IMR-90 (cell line): ENCODE measurements at regions not wholly inside any gene's neighbourhood (a gene's known extent, or its start where the extent isn't known, plus 50 kb on each side); places are given as distances from the start of the nearest gene placed in this dataset.

Source experiments
- ATAC-seq: fragments of 200-7000 bp; cut with Tn5 transposase; 2 replicates; pipeline ENCODE4 v1.9.1; 2020; ENCODE audit warnings: low read depth, mild to moderate bottlenecking, moderate library complexity
- BruUV-seq: library from RNA; stranded (reverse); fragments of 400-500 nt; replicated peaks from 2 replicates; lab custom pipeline; 2021; lab: Mats Ljungman, UMichigan
- CTCF ChIA-PET: fragments of 300-600 bp; formaldehyde crosslinking; extraction: SDS; loops from one replicate; lab custom pipeline; 2021; ENCODE audit warnings: antibody characterized with exemption; lab: Yijun Ruan, JAX
- POLR2A ChIA-PET: fragments of 300-600 bp; sonication (Branson Sonifier 250); formaldehyde crosslinking; loops from one replicate; lab custom pipeline; 2022; ENCODE audit warnings: antibody characterized with exemption; ENCODE audit not compliant: unreplicated experiment; lab: Charles Lee
- DNase-seq: peaks from one replicate; pipeline ENCODE4 v3.0.0; 2013
- H2AFZ ChIP-seq: replicated peaks from 2 replicates; pipeline ENCODE3; 2013; ENCODE audit warnings: low read length, mild to moderate bottlenecking; ENCODE audit not compliant: poor library complexity
- H2AK5ac ChIP-seq: 2 replicates; pipeline ENCODE4 v1.6.1; 2013; ENCODE audit warnings: low read depth, low read length, inconsistent platforms
- H2AK9ac ChIP-seq: replicated peaks from 2 replicates; pipeline ENCODE3; 2013; ENCODE audit warnings: mild to moderate bottlenecking, low read depth, low read length, moderate library complexity; ENCODE audit not compliant: poor library complexity
- H2BK120ac ChIP-seq: 2 replicates; pipeline ENCODE4 v1.6.1; 2013; ENCODE audit warnings: low read depth, low read length, inconsistent platforms
- H2BK15ac ChIP-seq: 3 replicates; pipeline ENCODE4 v1.6.1; 2013; ENCODE audit warnings: low read depth, low read length, inconsistent platforms
- H2BK20ac ChIP-seq: 2 replicates; pipeline ENCODE4 v1.6.1; 2013; ENCODE audit warnings: low read depth, mild to moderate bottlenecking, inconsistent platforms, low read length, moderate library complexity
- H2BK5ac ChIP-seq: 2 replicates; pipeline ENCODE4 v1.6.1; 2013; ENCODE audit warnings: mild to moderate bottlenecking, low read depth, low read length, inconsistent platforms; ENCODE audit not compliant: poor library complexity, severe bottlenecking
- H3K14ac ChIP-seq: replicated peaks from 2 replicates; pipeline ENCODE4 v1.6.1; 2013; ENCODE audit warnings: low read depth, low read length, inconsistent platforms
- H3K18ac ChIP-seq: 2 replicates; pipeline ENCODE4 v1.6.1; 2013; ENCODE audit warnings: low read depth, low read length, control low read depth
- H3K23ac ChIP-seq: 2 replicates; pipeline ENCODE4 v1.6.1; 2013; ENCODE audit warnings: low read depth, low read length, inconsistent platforms
- H3K27ac ChIP-seq: 2 replicates; pipeline ENCODE4 v1.5.1; 2013; ENCODE audit warnings: mild to moderate bottlenecking, control low read depth, low read length; ENCODE audit not compliant: insufficient read depth
- H3K27me3 ChIP-seq: 2 replicates; pipeline ENCODE4 v1.6.1; 2013; ENCODE audit warnings: low read length; ENCODE audit not compliant: control insufficient read depth, insufficient read depth
- H3K36me3 ChIP-seq: 2 replicates; pipeline ENCODE4 v1.6.1; 2013; ENCODE audit warnings: low read length, mixed read lengths; ENCODE audit not compliant: control insufficient read depth, insufficient read depth
- H3K4ac ChIP-seq: 2 replicates; pipeline ENCODE4 v1.6.1; 2013; ENCODE audit warnings: low read depth, low read length, inconsistent platforms
- H3K4me1 ChIP-seq: 2 replicates; pipeline ENCODE4 v1.6.1; 2013; ENCODE audit warnings: low read length, mixed read lengths; ENCODE audit not compliant: control insufficient read depth, insufficient read depth
- H3K4me2 ChIP-seq: 2 replicates; pipeline ENCODE4 v1.6.1; 2013; ENCODE audit warnings: low read depth, mild to moderate bottlenecking, control low read depth, low read length, moderate library complexity
- H3K4me3 ChIP-seq: 2 replicates; pipeline ENCODE4 v1.5.1; 2013; ENCODE audit warnings: low read depth, mild to moderate bottlenecking, control low read depth, low read length, moderate library complexity; ENCODE audit not compliant: insufficient read depth
- H3K56ac ChIP-seq: 2 replicates; pipeline ENCODE4 v1.6.1; 2013; ENCODE audit warnings: low read length, inconsistent platforms; ENCODE audit not compliant: insufficient read depth; ENCODE audit errors: extremely low read depth
- H3K79me1 ChIP-seq, 2 experiments: 2 replicates each; pipeline ENCODE4 v1.6.1; 2013; ENCODE audit warnings: low read length in 2 of 2, inconsistent platforms in 1 of 2, low read depth in 1 of 2
- H3K9ac ChIP-seq: 2 replicates; pipeline ENCODE4 v1.6.1; 2013; ENCODE audit warnings: low read depth, low read length, control low read depth
- H3K9me1 ChIP-seq: 2 replicates; pipeline ENCODE4 v1.6.1; 2013; ENCODE audit warnings: low read length, inconsistent platforms; ENCODE audit not compliant: insufficient read depth
- H3K9me3 ChIP-seq: 2 replicates; pipeline ENCODE4 v1.6.1; 2013; ENCODE audit warnings: low read length; ENCODE audit not compliant: control insufficient read depth, insufficient read depth
- H4K20me1 ChIP-seq: 2 replicates; pipeline ENCODE4 v1.6.1; 2013; ENCODE audit warnings: low read length, inconsistent platforms; ENCODE audit not compliant: insufficient read depth
- H4K5ac ChIP-seq: 2 replicates; pipeline ENCODE4 v1.6.1; 2013; ENCODE audit warnings: mild to moderate bottlenecking, low read depth, low read length, control low read depth
- H4K8ac ChIP-seq, 2 experiments: 2 replicates each; pipeline ENCODE4 v1.6.1; 2013; ENCODE audit warnings: low read depth in 2 of 2, low read length in 2 of 2, control low read depth in 1 of 2, inconsistent platforms in 1 of 2
- H4K91ac ChIP-seq: 2 replicates; pipeline ENCODE4 v1.6.1; 2013; ENCODE audit warnings: low read depth, low read length, inconsistent platforms; ENCODE audit not compliant: insufficient read depth
- BHLHE40 ChIP-seq: fragments of 150-350 bp; IDR thresholded peaks from 2 replicates; pipeline ENCODE4 v1.6.1; 2016; ENCODE audit warnings: mild to moderate bottlenecking, low read depth, low read length
- CEBPB ChIP-seq: IDR thresholded peaks from 2 replicates; pipeline ENCODE4 v1.6.1; 2012; ENCODE audit warnings: low read depth, low read length, improper control_type of control experiment
- CHD1 ChIP-seq: IDR thresholded peaks from 2 replicates; pipeline ENCODE4 v1.6.1; 2012; ENCODE audit warnings: low read depth, low read length, improper control_type of control experiment
- FOS ChIP-seq: fragments of 150-350 bp; IDR thresholded peaks from 2 replicates; pipeline ENCODE4 v1.6.1; 2016; ENCODE audit warnings: low read depth, low read length
- MAFK ChIP-seq: IDR thresholded peaks from 2 replicates; pipeline ENCODE4 v1.6.1; 2012; ENCODE audit warnings: low read depth, low read length, improper control_type of control experiment
- MAZ ChIP-seq: IDR thresholded peaks from 2 replicates; pipeline ENCODE4 v1.6.1; 2012; ENCODE audit warnings: low read depth, mild to moderate bottlenecking, low read length, improper control_type of control experiment, moderate library complexity, borderline replicate concordance
- POLR2A ChIP-seq: IDR thresholded peaks from 2 replicates; pipeline ENCODE4 v1.6.1; 2012; ENCODE audit warnings: mild to moderate bottlenecking, low read depth, low read length
- RCOR1 ChIP-seq: IDR thresholded peaks from 2 replicates; pipeline ENCODE4 v1.6.1; 2012; ENCODE audit warnings: mild to moderate bottlenecking, low read length, improper control_type of control experiment; ENCODE audit not compliant: insufficient replicate concordance
- RFX5 ChIP-seq: IDR thresholded peaks from 2 replicates; pipeline ENCODE4 v1.8.0; 2012; ENCODE audit warnings: low read depth, mild to moderate bottlenecking, low read length, moderate library complexity
- SMC3 ChIP-seq: fragments of 150-350 bp; IDR thresholded peaks from 2 replicates; pipeline ENCODE4 v1.6.1; 2016; ENCODE audit warnings: low read depth, mild to moderate bottlenecking, antibody characterized with exemption, low read length, moderate library complexity
- WGBS, 2 experiments: methylation state at CpG; one replicate each; pipeline versions ENCODE4 v1.1.5 to v1.1.7; 2013; ENCODE audit warnings: missing lambda C conversion rate in 2 of 2; ENCODE audit not compliant: insufficient read length in 1 of 2; ENCODE audit errors: extremely low coverage in 2 of 2; 5-methylcytosine and 5-hydroxymethylcytosine counted together
- dilution Hi-C: fragments of 300-500 bp; cut with HindIII; formaldehyde crosslinking; loops from one replicate; pipeline ENCODE4 v1.14.3; 2018; ENCODE audit warnings: low sequenced_read_pairs; ENCODE audit not compliant: unreplicated experiment
- in situ Hi-C: fragments of 300-500 bp; cut with MboI; formaldehyde crosslinking; loops from 3 replicates; pipeline ENCODE4 v1.14.3; 2019; ENCODE audit warnings: low sequenced_read_pairs, inconsistent platforms, mixed read lengths
- intact Hi-C: fragments of 100-400 bp; cut with micrococcal nuclease; formaldehyde crosslinking; loops from 2 replicates; pipeline ENCODE4 v1.10.0; 2022
- TF ChIP-seq, protein P1 (sequence below): fragments of 150-350 bp; IDR thresholded peaks from 2 replicates; pipeline ENCODE4 v1.6.1; 2017; ENCODE audit warnings: mild to moderate bottlenecking, antibody characterized with exemption, low read length, low read depth
- TF ChIP-seq, protein P2 (sequence below): fragments of 150-350 bp; IDR thresholded peaks from 2 replicates; pipeline ENCODE4 v1.6.1; 2016; ENCODE audit warnings: low read depth, mild to moderate bottlenecking, low read length, moderate library complexity, borderline replicate concordance
- TF ChIP-seq, protein P3 (sequence below): conservative IDR thresholded peaks from 2 replicates; pipeline ENCODE4 v1.5.1; 2012; ENCODE audit warnings: mild to moderate bottlenecking, low read depth, low read length, improper control_type of control experiment

DNA sequence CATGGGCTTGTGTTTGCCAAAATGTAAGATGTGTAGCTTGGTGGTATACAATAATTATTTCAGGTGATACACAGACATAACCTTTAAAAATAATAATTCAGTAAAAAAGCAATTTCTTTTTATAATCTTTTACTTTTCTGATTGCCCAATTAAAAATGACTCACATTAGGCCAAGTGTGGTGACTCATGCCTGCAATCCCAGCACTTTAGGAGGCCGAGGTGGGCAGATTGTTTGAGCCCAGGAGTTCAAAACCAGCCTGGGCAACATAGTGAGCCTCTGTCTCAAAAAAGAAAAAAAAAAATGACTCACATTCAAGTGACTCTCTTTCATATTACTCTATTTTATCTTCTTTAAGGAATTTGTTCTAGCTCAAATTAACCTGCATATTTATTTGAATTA lies 449.4 kb upstream of the HTR2C start:
- Histone ChIP-seq H3K36me3 (no peaks in the 10 kb centered on the region), H4K20me1 (no peaks in the 10 kb centered on the region), H4K91ac (no peak overlapping the region), H3K4me2 (no peak overlapping the region), H3K4me1 (no peaks in the 10 kb centered on the region), H3K4me3 (no peak overlapping the region), H2BK120ac (no peak overlapping the region), H3K27me3 (no peaks in the 10 kb centered on the region), H3K18ac (no peak overlapping the region), H4K8ac (no peak overlapping the region), H3K9me3 (no peaks in the 10 kb centered on the region), H3K79me1 (no peaks in the 10 kb centered on the region), H3K23ac (no peak overlapping the region), H2AK5ac (no peak overlapping the region), H2BK15ac (no peak overlapping the region), H4K5ac (no peak overlapping the region), H3K56ac (no peak overlapping the region), H3K9ac (no peak overlapping the region), H3K9me1 (no peaks in the 10 kb centered on the region), H3K27ac (no peak overlapping the region), H3K4ac (no peak overlapping the region), H2BK20ac (no peak overlapping the region), H3K14ac (no peak overlapping the region), H2BK5ac (no peak overlapping the region), H2AK9ac (no peak overlapping the region), H2AFZ (no peak overlapping the region)
- in situ Hi-C loops: no loop called here
- POLR2A ChIA-PET: no interaction called here
- intact Hi-C loops: no loop called here
- no CpG with 5 or more reads among the region's 1 CpG for WGBS, 2 experiments
- no peak for TF ChIP-seq MAFK
- no peak for TF ChIP-seq MAZ
- TF ChIP-seq, protein P1, sequence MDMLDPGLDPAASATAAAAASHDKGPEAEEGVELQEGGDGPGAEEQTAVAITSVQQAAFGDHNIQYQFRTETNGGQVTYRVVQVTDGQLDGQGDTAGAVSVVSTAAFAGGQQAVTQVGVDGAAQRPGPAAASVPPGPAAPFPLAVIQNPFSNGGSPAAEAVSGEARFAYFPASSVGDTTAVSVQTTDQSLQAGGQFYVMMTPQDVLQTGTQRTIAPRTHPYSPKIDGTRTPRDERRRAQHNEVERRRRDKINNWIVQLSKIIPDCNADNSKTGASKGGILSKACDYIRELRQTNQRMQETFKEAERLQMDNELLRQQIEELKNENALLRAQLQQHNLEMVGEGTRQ: no peak
- TF ChIP-seq RFX5: no peak
- no peak for TF ChIP-seq CHD1
- TF ChIP-seq POLR2A: no peak
- TF ChIP-seq SMC3: no peak
- TF ChIP-seq, protein P2, sequence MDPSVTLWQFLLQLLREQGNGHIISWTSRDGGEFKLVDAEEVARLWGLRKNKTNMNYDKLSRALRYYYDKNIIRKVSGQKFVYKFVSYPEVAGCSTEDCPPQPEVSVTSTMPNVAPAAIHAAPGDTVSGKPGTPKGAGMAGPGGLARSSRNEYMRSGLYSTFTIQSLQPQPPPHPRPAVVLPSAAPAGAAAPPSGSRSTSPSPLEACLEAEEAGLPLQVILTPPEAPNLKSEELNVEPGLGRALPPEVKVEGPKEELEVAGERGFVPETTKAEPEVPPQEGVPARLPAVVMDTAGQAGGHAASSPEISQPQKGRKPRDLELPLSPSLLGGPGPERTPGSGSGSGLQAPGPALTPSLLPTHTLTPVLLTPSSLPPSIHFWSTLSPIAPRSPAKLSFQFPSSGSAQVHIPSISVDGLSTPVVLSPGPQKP: no peak
- TF ChIP-seq BHLHE40: no peak
- no peak for TF ChIP-seq RCOR1
- TF ChIP-seq FOS: no peak
- TF ChIP-seq CEBPB: no peak
- TF ChIP-seq, protein P3, sequence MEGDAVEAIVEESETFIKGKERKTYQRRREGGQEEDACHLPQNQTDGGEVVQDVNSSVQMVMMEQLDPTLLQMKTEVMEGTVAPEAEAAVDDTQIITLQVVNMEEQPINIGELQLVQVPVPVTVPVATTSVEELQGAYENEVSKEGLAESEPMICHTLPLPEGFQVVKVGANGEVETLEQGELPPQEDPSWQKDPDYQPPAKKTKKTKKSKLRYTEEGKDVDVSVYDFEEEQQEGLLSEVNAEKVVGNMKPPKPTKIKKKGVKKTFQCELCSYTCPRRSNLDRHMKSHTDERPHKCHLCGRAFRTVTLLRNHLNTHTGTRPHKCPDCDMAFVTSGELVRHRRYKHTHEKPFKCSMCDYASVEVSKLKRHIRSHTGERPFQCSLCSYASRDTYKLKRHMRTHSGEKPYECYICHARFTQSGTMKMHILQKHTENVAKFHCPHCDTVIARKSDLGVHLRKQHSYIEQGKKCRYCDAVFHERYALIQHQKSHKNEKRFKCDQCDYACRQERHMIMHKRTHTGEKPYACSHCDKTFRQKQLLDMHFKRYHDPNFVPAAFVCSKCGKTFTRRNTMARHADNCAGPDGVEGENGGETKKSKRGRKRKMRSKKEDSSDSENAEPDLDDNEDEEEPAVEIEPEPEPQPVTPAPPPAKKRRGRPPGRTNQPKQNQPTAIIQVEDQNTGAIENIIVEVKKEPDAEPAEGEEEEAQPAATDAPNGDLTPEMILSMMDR: no peak
- CTCF ChIA-PET: no interaction called here
- ATAC-seq: no peak
- dilution Hi-C loops: no loop called here
- BruUV-seq: no TSS peak
- DNase-seq: no peak
